ENCODE measurements at regions not wholly inside any gene's neighbourhood (a gene's known extent, or its start where the extent isn't known, plus 50 kb on each side); places are given as distances from the start of the nearest gene placed in this dataset.
"Not testable (repeated sequence)": the region's sequence is repeated elsewhere in the genome, so short reads cannot be mapped to it uniquely, and the experiment has no call there.

DNA sequence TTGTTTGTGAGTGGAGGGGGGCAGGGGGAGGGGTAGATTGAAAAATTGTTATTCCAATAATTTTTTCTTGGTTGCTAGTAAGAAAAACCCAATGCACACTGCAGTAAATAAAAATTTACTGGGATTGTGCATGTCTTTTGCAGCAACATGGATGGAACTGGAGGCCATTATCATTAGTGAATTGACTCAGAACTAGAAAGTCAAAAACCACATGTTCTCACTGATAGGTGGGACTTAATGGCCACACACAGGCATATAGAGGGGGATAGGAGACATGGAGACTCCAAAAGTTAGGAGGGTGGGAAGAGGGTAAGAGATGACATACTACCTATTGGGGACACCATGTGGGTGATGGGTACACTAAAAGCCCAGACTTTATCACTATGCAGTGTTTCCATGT lies 67.2 kb downstream of the BUB3 start:
- no peak for DNase-seq

DNA sequence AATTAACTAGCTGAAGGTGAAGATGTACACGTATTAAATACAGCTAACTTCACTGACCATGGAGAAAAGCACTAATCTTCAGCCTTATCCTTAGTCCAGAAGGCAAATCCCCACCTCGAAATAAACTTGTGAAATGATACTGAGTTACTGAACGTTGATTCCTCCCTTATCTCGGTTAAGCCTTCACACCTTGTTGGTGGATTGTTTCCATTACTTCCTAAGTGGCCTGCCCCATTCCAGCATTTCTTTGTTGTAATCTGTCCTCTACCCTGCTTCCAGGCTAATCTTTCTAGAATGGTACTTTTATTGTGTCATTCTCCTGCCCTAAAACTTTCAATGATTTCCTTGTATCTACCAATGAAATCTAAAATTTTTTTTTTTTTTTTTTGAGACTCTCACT lies 68.6 kb downstream of the BUB3 start:
- no peak for DNase-seq

DNA sequence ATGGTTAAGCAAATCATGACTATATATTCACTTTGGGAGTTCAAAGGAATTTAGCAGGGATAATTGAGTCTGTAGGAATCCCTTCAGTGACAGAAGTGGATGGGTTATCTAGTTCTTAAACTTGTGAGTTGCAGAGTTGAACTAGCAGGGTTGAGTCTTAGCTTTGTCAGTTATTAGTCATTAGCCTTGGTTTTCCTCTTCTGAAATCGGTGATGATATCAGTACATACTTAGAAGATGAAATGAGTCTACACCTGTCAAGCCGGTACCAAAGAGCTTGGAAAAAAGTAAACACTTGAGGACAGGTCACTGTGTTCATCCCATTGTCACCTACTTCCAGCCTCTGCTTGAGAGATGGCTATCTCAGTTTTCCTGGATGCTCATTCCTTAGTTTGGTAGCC lies 73.5 kb downstream of the BUB3 start:
- no peak for DNase-seq

DNA sequence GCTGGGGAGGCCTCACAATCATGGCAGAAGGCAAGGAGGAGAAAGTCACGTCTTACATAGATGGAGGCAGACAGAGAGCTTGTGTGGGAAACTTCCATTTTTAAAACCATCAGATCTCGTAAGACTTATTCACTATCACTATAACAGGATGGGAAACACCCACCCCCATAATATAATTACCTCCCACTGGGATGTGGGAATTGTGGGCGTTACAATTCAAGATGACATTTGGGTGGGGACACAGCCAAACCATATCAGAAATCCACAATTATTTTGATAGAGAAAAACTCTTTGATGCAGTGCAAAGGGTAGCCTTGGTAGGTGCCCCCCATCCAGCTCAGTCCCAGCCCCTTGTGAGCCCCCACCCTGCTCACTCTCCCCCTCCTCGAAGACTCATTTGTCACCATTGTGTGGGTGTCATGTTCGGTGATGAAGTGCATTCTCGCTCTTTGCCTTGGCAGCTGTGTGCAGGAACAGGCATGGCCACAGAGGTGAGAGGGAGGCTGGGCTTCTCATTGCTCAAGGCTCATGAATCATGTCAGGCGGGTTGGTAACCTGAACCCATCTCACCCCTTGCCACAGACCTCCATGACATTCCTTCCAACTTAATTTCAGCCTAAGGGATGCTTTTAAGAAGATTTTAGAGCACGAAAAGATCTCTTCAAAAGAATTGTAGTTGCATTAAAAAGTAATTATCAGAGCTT lies 75.9 kb downstream of the BUB3 start:
- no peak for DNase-seq

DNA sequence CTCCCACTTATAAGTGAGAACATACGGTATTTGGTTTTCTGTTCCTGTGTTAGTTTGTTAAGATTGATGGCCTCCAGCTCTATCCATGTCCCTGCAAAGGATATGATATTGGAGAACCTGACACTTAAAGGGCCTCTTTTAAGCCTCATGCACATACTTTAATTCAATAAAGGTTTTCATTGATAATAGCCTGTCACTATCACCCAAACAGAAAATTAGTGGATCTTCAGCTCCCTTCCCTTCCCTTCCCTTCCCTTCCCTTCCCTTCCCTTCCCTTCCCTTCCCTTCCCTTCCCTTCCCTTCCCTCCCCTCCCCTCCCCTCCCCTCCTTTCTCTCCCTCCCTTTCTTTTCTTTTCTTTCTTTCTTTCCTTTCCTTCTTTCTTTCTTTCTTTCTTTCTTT lies 78.7 kb downstream of the BUB3 start:
- not testable (repeated sequence) for DNase-seq

DNA sequence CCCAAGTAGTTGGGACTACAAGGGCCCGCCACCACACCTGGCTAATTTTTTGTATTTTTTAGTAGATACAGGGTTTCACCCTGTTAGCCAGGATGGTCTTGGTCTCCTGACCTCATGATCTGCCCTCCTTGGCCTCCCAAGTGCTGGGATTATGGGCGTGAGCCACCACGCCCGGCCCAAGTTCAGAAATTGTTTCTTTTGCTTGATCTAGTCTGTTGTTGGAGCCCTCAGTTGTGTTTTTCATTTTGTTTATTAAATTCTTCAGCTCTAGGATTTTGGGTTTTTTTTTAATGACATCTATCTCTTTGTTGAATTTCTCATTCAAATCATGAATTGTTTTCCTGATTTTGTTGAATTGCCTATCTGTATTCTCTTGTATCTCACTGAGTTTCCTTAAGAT lies 80.8 kb downstream of the BUB3 start:
- DNase-seq, result not testable (repeated sequence)

DNA sequence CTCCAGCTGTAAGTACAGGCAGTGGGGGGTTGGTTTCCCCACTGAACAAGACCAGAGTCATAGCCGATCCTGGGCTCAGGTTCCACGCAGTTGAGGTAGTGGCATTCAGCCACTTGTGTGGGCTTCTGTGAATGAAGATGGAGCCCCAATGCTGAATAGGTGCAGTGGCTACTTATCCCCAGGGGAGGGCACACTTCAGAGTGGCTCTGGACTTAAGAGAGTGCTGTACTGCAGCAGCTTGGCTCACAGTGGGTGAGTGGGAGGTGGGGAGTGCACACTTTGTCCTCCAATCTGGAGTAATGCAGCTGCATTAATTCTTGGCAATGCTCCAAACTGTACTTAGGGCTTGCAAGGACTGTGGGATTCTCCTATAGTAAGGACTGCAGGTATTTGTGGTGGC lies 81.9 kb downstream of the BUB3 start:
- no peak for DNase-seq

DNA sequence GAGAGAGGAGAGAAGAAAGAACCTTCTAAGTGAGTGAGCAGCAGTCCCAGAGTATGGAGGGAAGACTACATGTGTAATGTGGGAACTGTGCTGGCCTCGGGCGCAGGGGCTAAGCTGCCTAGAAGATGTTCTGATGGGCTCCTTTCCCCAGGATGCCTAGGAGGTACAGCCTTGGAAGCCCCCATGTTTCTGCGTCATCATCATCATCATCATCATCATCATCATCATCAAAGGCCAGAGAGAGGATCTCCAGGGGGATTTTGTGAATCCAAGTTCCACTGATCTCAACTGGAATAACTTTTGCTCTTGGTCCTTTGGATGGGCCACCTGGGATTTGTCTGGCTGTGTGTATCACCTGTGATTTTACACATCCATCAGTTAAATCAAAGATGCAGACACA lies 86.0 kb downstream of the BUB3 start:
- DNase-seq, result no peak

DNA sequence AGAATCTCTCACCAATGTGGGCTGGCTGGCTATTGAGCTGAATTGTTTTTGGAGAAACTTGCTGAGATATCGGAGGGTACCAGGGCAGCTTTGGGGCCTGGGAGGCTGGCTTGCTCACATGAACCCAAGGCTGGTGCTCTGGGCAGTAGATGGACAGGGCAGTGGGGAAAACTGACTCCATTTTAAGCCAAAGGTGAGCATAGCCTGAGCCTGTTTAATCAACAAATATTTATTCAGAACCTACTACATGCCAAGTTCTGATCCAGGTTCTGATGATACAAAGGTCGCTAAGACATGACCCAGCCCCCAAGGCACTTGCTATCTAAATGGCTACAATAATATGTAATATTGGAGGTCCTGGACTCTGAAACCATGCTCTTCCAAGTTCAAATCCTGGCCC lies 86.6 kb downstream of the BUB3 start:
- no peak for DNase-seq

DNA sequence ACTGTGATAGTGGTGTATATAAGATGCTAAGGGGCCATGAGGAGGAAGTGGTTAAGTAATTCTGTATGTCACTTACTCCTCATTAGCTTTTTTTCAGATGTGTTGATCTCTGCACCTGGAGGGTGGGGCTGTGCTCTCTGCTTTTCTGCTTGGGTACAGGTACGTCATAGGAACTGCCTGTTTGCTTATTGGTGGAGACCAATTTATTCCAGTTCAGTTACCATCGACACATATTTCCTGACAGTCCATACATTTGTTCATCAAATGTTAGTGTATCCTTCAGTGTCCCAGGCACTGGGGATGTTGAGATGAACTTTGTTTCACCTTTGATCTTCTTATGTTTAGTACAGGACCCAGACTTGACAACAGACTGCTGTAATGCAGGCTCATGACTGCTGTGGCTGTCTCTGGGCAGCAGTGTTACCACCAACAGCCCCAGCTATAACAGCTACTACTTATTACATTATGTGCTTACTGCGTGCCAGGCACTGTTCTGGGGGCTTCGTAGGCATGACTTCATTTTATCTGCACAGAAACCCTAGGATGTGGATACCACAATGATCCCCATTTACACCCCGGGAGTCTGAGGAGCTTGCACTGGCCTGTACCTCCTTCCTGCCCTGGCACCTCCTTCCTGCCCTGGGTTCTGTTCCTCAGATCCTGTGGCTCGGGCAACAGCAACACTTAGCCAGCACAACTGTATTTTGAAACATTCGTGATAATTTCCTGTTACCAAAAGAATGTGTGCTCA lies 87.4 kb downstream of the BUB3 start:
- peak; percentile 83 for DNase-seq

DNA sequence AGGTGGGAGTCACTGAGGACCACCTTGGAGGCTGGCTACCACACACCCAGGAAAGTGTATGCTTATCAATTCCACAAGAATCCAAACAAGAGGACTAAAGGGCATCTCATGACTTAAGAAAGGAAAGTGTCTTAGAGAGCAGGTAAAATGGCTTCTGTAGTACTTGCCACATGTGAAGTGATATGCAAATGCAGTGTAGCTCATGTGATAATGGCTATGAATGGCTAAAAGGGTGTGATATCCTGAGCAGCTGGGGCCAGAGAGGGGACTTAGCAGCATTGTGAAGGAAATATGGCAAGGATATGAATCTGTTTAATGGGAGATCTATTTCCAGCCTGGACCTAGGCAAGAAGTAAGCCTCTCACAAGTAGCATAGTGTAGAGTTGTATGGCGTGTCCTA lies 90.5 kb downstream of the BUB3 start:
- no peak for DNase-seq

DNA sequence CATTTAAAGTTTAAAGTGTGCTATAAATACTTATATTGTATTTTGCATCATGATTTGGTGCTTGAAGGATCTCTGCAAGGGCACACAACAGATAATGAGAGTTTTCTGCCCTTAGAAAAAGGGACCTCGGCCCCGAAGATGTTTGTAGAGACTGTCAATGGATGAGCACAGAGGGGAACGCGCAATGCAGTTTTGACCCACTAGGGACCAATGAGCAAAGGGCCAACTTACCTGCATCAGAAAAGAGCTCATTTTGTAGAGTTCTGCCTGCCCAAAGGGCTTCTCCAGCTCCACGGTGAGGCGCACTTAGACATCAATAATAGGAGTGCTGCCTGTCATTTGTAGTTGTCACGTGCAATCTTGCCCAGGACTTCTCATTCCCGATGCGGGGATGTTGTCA lies 91.1 kb downstream of the BUB3 start:
- DNase-seq, result no peak

DNA sequence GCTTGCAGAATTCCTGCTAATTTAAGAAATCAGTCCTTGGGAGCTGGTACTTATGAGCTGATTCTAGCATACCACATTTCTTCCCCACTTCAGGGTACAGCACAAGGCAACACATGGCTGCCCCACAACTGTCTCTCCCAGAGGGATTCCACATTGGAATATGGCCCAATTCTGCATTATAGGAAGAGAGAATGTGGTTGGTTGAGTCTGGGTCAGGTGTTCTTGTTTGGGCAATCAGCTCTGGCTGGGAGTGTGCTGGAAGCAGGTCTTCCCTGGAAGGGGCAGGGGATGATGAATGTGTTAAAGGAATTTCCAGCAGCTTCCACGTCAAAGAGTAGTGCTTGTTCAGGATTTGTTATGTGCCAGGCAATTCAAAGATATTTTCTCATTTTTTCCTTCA lies 95.7 kb downstream of the BUB3 start:
- no peak for DNase-seq

DNA sequence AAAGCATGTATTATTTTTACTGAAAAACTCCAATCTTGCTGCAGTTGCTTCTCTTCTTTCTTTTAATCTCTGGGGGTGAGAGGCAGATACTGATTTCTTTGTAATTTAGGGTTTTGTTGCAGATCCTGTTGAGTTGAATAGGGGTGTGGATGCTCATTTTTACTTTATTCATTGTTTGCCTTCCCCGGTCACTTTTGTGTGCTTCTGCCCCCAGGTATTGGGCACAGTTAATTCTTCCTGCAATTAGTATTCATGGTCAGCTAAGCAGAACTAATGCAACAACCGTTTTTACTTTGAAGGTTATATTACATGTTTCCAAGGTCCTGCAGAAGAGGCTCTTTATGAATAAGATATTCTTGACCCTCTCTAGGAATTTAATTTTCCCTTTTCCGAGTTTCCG lies 96.4 kb downstream of the BUB3 start:
- DNase-seq, result no peak

DNA sequence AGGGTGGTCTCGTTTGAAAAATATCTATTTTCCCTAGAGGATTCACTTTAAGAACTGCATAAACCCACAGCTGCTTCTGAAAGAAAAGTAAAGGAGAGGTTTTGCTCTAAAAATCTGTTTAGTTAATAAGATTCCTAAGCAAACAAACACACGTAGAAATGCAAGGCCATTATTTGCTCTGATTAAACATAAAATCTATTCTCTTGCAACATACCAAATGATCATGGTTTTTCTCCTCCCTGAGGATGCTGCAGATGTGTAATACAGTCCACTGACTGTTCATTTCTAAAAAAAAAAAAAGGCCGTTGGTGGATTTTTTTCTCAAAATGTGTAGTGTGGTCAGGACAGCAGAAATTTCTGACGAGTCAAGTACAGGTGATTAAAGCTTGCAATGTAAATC lies 98.6 kb downstream of the BUB3 start:
- DNase-seq, result no peak

DNA sequence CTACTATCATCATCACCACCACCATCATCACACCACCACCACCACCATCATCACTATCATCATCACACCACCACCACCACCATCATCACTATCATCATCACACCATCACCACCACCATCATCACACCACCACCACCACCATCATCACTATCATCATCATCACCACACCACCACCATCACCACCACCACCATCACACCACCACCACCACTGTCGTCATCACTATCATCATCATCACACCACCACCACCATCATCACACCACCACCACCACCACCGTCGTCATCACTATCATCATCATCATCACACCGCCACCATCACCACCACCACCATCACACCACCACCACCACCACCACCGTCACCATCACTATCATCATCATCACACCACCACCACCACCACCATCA lies 100.1 kb downstream of the BUB3 start:
- peak; percentile 13 for DNase-seq

DNA sequence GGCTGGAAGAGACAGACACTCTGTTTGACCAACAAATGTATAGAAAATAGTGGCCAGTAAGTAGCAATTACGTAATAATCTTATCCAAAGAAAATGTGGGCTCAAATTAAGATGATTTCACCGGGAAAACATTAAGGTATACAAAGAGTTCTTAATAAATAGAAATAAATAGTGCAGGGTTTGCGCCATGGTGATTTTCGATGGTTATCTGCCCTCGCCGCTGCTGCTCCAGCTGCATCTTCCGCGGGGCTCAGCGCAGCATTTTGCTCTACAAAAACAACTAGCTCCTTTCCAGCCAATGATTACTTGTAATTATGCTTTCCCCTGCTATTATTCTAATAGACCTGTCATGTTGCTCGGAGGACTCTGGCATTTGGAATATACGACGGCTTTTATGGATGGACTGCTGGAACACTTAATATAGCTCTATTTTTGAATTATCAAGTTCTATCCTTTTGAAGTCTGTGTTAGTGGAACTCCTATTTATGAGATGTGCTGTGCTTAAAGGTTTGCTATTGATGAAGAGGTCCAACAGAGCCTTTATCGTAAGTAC lies 103.8 kb downstream of the BUB3 start:
- no peak for DNase-seq

DNA sequence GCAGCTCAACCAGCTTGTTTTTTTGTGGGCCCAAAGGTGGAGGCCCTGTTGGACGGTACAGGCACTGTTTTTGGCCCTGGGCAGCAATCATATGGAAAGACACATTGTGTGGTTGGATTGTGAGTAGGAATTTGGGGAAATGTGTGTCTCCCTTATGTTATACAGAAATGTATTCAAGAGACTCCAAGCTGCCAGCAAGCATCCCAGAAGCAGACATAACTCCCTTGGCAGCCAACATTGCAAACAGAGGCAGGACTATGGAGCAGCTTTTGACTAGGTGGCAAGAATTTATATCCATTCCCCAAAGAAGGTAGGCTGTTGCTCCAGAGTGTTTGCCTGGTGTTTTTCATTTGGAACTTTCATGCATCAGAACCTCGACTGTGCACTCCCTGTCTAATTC lies 104.9 kb downstream of the BUB3 start:
- DNase-seq, result no peak

DNA sequence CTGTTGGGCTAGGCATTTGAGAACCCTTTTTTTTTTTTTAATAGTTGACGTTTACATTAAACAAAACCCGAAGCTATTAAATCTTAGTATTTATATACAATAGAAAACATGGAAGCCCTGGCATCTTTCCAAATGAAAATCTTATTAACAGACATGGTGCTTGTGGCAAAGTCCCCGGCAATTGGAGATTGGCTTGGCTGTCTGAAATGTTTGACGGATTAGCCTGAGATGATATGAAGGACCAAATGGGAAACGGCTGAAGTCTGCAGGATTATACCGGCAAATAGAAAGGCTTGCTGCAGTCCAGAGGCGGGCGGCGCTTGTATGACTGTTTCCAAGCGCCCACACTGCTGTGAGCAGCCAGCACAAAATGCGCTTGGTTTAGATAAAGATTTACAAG lies 105.6 kb downstream of the BUB3 start:
- DNase-seq, result no peak

DNA sequence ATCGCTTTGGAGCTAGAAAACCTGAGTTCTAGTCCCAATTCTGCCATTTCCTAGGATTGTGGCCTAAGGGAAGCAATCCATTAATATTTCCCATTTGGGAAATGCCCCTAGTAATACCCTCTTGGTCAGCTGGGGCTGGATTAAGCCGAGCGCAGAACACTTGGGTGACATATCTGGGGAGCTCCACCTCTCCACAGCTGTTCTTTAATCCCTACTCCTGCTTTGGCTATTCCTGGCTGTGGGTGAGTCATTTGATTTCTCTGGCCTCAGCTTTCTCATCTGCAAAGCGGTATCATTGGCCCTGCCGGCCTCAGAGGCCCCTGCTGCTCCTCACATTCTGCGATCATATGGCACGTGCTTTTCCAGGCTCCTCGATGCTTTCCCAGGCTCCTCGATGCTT lies 108.3 kb downstream of the BUB3 start:
- no peak for DNase-seq

DNA sequence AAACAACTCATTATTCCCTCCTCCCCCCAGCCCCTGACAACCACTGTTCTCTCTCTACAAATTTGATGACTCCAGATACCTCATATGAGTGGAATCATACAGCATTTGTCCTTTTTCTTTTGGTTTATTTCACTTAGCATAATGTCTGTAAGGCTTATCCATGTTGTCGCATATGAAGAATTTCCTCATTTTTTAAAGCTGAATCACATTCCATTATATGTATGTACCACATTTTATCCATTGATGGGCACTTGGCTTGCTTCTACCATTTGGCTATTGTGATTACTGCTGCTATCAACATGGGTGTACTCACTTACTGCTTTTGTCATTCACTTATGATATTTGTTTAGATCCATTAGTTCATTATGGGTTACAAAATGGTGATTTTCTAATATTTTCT lies 112.8 kb downstream of the BUB3 start:
- DNase-seq, result no peak

DNA sequence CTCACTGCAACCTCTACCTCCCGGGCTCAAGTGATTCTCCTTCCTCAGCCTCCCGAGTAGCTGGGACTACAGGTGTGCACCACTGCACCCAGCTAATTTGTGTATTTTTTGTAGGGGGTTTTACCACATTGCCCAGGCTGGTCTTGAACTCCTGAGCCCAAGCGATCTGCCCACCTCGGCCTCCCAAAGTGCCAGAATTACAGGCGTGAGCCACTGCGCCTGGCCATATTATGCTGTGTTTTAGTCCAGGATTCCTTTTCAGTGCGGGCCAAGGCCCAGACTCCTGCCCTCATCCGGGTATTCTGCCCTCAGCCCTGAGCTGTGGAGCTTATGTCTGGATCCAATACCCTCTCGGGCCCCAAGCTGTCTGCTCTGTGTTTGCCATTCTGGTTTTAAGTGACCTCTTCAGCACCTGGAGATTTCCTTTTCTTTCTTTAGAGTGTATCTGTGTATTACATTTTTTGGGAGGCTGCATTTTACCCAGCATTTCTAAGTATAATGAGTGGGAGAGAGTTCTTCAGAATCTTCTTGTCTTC lies 114.9 kb downstream of the BUB3 start:
- no peak for DNase-seq

DNA sequence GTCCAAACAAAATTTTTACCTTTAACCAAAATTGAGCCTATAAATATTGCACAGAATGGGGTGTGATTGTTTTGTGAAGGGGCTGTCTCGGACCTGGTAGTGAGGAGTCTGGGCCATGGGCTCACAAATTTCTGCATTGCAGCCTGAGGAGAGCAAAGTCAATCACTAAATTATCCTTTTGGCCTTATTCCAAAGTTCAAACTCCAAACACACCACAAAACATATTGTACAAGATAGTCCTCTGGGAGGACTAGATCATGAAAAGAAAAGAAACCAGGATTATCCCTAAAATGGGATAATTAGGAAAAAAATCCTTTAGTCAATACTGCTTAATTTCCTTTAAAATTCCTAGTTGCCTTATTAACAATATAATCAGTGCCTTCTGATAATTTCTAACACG lies 115.5 kb downstream of the BUB3 start:
- DNase-seq, result no peak

DNA sequence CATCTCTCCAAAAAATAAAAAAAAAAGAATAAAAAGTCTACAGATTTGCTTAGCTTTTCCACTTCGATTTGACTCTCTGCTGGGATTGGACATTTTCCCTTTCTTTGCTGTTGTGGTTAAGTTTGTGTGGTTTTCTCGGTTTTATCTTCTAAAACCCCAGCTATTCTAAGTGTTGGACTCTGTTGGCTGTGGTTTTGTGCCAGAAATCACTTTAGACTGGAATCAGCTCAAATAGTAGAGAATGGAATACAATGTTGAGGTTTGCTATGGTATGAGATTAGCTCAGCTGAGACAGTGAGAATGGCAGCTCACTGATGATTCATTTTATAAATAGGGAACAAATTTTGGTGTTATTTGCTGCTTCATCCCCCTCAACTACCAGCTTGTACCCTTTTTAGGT lies 116.0 kb downstream of the BUB3 start:
- no peak for DNase-seq
